HepG2 (cell line): ENCODE measurements at regions not wholly inside any gene's neighbourhood (a gene's known extent, or its start where the extent isn't known, plus 50 kb on each side); places are given as distances from the start of the nearest gene placed in this dataset.

Experiments
- ATAC-seq: fragments of 200-7000 bp; cut with Tn5 transposase; 3 replicates; pipeline ENCODE4 v1.9.1; 2020; ENCODE audit warnings: mild to moderate bottlenecking, moderate library complexity
- BruUV-seq: library from RNA; stranded (reverse); fragments of 400-500 nt; replicated peaks from 2 replicates; lab custom pipeline; 2021; lab: Mats Ljungman, UMichigan
- CTCF ChIA-PET: fragments of 300-600 bp; formaldehyde crosslinking; extraction: SDS; loops from one replicate; lab custom pipeline; 2021; ENCODE audit warnings: low total read pairs, inconsistent platforms, low intra/inter-chr PET ratio; lab: Yijun Ruan, JAX
- POLR2A ChIA-PET: fragments of 350-600 bp; sonication (Branson Sonifier 250); formaldehyde crosslinking; loops from one replicate; lab custom pipeline; 2020; ENCODE audit warnings: antibody characterized with exemption, inconsistent platforms; lab: Yijun Ruan, JAX
- DNase-seq: peaks from one replicate; pipeline ENCODE4 v3.0.0-alpha.2; 2015; ENCODE audit warnings: low spot score
- FAIRE-seq: peaks from 3 replicates; lab custom pipeline; 2011; peaks lifted over from hg19 to GRCh38; lab: Jason Lieb, UNC
- H2AFZ ChIP-seq: one replicate; pipeline ENCODE4 v1.6.1; 2011; ENCODE audit warnings: low read length, inconsistent platforms
- H3K27ac ChIP-seq: fragments of 300-600 bp; 3 replicates; pipeline ENCODE4 v1.8.0; 2011; ENCODE audit warnings: mixed run types, mild to moderate bottlenecking, mixed read lengths, low read length, inconsistent platforms; ENCODE audit not compliant: insufficient read depth; ENCODE audit errors: extremely low read length
- H3K27me3 ChIP-seq, 2 experiments: fragments of 200-600 bp in 1 of 2; 2 replicates in 1 of 2; 3 replicates in 1 of 2; pipeline versions ENCODE4 v1.6.0 to v1.8.0; 2011; ENCODE audit warnings: low read length in 2 of 2, mild to moderate bottlenecking in 2 of 2, moderate library complexity in 2 of 2, inconsistent platforms in 1 of 2; ENCODE audit not compliant: insufficient read depth in 2 of 2, control insufficient read depth in 1 of 2
- H3K36me3 ChIP-seq, 2 experiments: fragments of 200-600 bp in 1 of 2; replicated peaks in 1 of 2; 2 replicates in 1 of 2; 3 replicates in 1 of 2; pipeline versions ENCODE4 v1.5.1 to v1.8.0; 2011; ENCODE audit warnings: low read length in 2 of 2, inconsistent platforms in 1 of 2; ENCODE audit not compliant: insufficient read depth in 2 of 2, control insufficient read depth in 1 of 2
- H3K4me1 ChIP-seq: 2 replicates; pipeline ENCODE4 v1.5.1; 2012; ENCODE audit warnings: low read length, inconsistent platforms; ENCODE audit not compliant: insufficient read depth
- H3K4me2 ChIP-seq: 2 replicates; pipeline ENCODE4 v1.6.0; 2011; ENCODE audit warnings: low read depth, low read length, inconsistent platforms
- H3K4me3 ChIP-seq, 3 experiments: fragments of 200-600 bp in 1 of 3; sonication (generic), shearing (Covaris generic) in 1 of 3; replicated peaks in 1 of 3; 2 replicates each; pipeline ENCODE4 v1.5.1; 2011 to 2016; ENCODE audit warnings: low read length in 3 of 3, inconsistent platforms in 2 of 3, low read depth in 2 of 3, mild to moderate bottlenecking in 2 of 3, control low read depth in 1 of 3, mixed read lengths in 1 of 3; ENCODE audit not compliant: insufficient read depth in 1 of 3
- H3K79me2 ChIP-seq: one replicate; pipeline ENCODE4 v1.6.1; 2011; ENCODE audit warnings: low read length, inconsistent platforms; ENCODE audit not compliant: insufficient read depth
- H3K9ac ChIP-seq: 2 replicates; pipeline ENCODE4 v1.6.0; 2011; ENCODE audit warnings: mild to moderate bottlenecking, low read depth, low read length, inconsistent platforms; ENCODE audit not compliant: insufficient read depth
- H3K9me3 ChIP-seq: 2 replicates; pipeline ENCODE4 v1.5.1; 2012; ENCODE audit warnings: mild to moderate bottlenecking, low read length
- H4K20me1 ChIP-seq: 2 replicates; pipeline ENCODE4 v1.6.0; 2011; ENCODE audit warnings: inconsistent platforms, mild to moderate bottlenecking, low read length, moderate library complexity; ENCODE audit not compliant: insufficient read depth
- CBX2 ChIP-seq, 2 experiments: fragments of 200-600 bp in 1 of 2; sonication (generic); formaldehyde crosslinking in 1 of 2; IDR thresholded peaks; 2 replicates each; pipeline versions ENCODE4 v1.7.0 to v1.8.1; 2018 to 2022; ENCODE audit warnings: low read depth in 2 of 2, low read length in 1 of 2, mild to moderate bottlenecking in 1 of 2, missing genetic modification reagents in 1 of 2
- DNMT3B ChIP-seq: conservative IDR thresholded peaks from 2 replicates; pipeline ENCODE4 v1.6.1; 2016; ENCODE audit warnings: missing biosample characterization, control low read depth
- MTA3 ChIP-seq: sonication (generic); formaldehyde crosslinking; IDR thresholded peaks from 2 replicates; pipeline ENCODE4 v1.4.0; 2020; ENCODE audit warnings: missing genetic modification reagents
- MYNN ChIP-seq: sonication (generic); formaldehyde crosslinking; IDR thresholded peaks from 2 replicates; pipeline ENCODE4 v1.4.0; 2020; ENCODE audit warnings: mild to moderate bottlenecking, low read depth, missing genetic modification reagents
- YEATS2 ChIP-seq: sonication (generic); formaldehyde crosslinking; IDR thresholded peaks from 2 replicates; pipeline ENCODE4 v1.4.0; 2020; ENCODE audit warnings: missing genetic modification reagents, borderline replicate concordance
- ZBTB7B ChIP-seq: sonication (generic); formaldehyde crosslinking; IDR thresholded peaks from 2 replicates; pipeline ENCODE4 v1.4.0; 2020; ENCODE audit warnings: missing genetic modification reagents
- ZNF564 ChIP-seq: sonication (generic); formaldehyde crosslinking; IDR thresholded peaks from 2 replicates; pipeline ENCODE4 v1.8.1; 2023; ENCODE audit warnings: mild to moderate bottlenecking, missing genetic modification reagents
- WGBS: methylation state at CpG from one replicate; pipeline ENCODE4 v1.1.6; 2017; ENCODE audit warnings: low lambda C conversion rate; 5-methylcytosine and 5-hydroxymethylcytosine counted together
- in situ Hi-C: cut with HindIII; loops from 2 replicates; pipeline ENCODE4 v1.10.0; 2017; ENCODE audit warnings: low pct_unique_long_range_greater_than_20kb; ENCODE audit not compliant: extremely low pct_ligation_motif_present
- intact Hi-C: fragments of 100-400 bp; cut with micrococcal nuclease; formaldehyde crosslinking; loops from one replicate; pipeline ENCODE4 v1.10.0; 2022; ENCODE audit not compliant: unreplicated experiment
- TF ChIP-seq, protein P1 (sequence below): sonication (generic); formaldehyde crosslinking; IDR thresholded peaks from 2 replicates; pipeline ENCODE4 v1.8.0; 2022; ENCODE audit warnings: missing genetic modification reagents, mild to moderate bottlenecking, borderline replicate concordance
- TF ChIP-seq, protein P2 (sequence below): sonication (generic); formaldehyde crosslinking; IDR thresholded peaks from 2 replicates; pipeline ENCODE4 v1.8.1; 2022; ENCODE audit warnings: low read depth, mild to moderate bottlenecking, missing genetic modification reagents

DNA sequence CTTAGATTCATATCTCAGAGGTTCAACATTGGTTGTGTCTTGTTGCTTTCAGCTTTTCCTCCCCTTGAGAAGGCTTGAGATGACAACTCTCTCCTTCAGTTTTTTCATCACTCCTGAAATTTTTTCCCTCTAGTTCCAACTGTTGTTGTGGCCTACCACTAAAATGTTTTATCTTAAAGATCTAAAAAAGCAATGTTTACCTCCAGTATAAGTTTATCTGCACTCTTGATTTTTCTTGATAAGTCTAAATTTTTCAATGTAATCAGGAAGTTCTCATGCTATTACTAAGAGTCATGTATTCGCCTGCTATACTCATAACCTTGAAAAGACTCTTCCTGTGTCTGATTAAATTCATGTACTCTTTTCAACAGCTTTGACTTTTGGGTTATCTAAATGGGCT, 366.3 kb upstream of the TFPI start:
- CTCF ChIA-PET = no interaction called here

More for the DNA sequence above, 366.3 kb upstream of the TFPI start:
- no peaks in the 10 kb centered on the region for H3K4me1 ChIP-seq
- no peaks in the 10 kb centered on the region for H3K27me3 ChIP-seq
- no TSS peak for BruUV-seq
- no peak overlapping the region for H3K4me3 ChIP-seq
- no peak for DNase-seq
- no peaks in the 10 kb centered on the region for H4K20me1 ChIP-seq
- no peaks in the 10 kb centered on the region for H3K36me3 ChIP-seq
- no peak overlapping the region for H3K9ac ChIP-seq
- no peak for ATAC-seq
- TF ChIP-seq, protein P1, sequence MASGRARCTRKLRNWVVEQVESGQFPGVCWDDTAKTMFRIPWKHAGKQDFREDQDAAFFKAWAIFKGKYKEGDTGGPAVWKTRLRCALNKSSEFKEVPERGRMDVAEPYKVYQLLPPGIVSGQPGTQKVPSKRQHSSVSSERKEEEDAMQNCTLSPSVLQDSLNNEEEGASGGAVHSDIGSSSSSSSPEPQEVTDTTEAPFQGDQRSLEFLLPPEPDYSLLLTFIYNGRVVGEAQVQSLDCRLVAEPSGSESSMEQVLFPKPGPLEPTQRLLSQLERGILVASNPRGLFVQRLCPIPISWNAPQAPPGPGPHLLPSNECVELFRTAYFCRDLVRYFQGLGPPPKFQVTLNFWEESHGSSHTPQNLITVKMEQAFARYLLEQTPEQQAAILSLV (CRISPR knock-in tag) = no peak
- TF ChIP-seq MYNN (no peak), ZNF564 (CRISPR knock-in tag) (no peak), ZBTB7B (CRISPR knock-in tag) (no peak), MTA3 (CRISPR knock-in tag) (no peak), CBX2 (IDR thresholded peaks at IDR 0.05; ENCODE audit: low read depth, low read length) (no peak), CBX2 (CRISPR knock-in tag; IDR thresholded peaks at IDR 0.05; ENCODE audit: low read depth) (no peak), YEATS2 (CRISPR knock-in tag) (no peak), DNMT3B (CRISPR knock-in tag) (no peak)
- TF ChIP-seq, protein P2, sequence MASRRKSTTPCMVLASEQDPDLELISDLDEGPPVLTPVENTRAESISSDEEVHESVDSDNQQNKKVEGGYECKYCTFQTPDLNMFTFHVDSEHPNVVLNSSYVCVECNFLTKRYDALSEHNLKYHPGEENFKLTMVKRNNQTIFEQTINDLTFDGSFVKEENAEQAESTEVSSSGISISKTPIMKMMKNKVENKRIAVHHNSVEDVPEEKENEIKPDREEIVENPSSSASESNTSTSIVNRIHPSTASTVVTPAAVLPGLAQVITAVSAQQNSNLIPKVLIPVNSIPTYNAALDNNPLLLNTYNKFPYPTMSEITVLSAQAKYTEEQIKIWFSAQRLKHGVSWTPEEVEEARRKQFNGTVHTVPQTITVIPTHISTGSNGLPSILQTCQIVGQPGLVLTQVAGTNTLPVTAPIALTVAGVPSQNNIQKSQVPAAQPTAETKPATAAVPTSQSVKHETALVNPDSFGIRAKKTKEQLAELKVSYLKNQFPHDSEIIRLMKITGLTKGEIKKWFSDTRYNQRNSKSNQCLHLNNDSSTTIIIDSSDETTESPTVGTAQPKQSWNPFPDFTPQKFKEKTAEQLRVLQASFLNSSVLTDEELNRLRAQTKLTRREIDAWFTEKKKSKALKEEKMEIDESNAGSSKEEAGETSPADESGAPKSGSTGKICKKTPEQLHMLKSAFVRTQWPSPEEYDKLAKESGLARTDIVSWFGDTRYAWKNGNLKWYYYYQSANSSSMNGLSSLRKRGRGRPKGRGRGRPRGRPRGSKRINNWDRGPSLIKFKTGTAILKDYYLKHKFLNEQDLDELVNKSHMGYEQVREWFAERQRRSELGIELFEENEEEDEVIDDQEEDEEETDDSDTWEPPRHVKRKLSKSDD (CRISPR knock-in tag) = no peak
- TF ChIP-seq, all 625 proteins: peak for 0
- WGBS = 6% methylated on average over 1 of the region's 1 CpG
- Histone ChIP-seq H2AFZ (no peak overlapping the region), H3K9me3 (no peaks in the 10 kb centered on the region), H3K79me2 (no peaks in the 10 kb centered on the region), H3K4me2 (no peak overlapping the region), H3K27ac (no peak overlapping the region)
- intact Hi-C loops (no loop called here), in situ Hi-C loops (no loop called here)
- FAIRE-seq = no peak
- POLR2A ChIA-PET = no interaction called here
